Activated T-helper 2 cell treated with anti-CD3 and anti-CD28 coated beads, Interferon-gamma antibody, Interleukin-2, Interleukin-4, amounts not matched to agents 10 μg/mL and 5 μg/mL and 100 μg/mL, durations not matched to agents 14 hours and 24 hours and 36 hours (primary cell): ENCODE measurements at regions not wholly inside any gene's neighbourhood (a gene's known extent, or its start where the extent isn't known, plus 50 kb on each side); places are given as distances from the start of the nearest gene placed in this dataset.
"Not testable (repeated sequence)": the region's sequence is repeated elsewhere in the genome, so short reads cannot be mapped to it uniquely, and the experiment has no call there.

Experiments used
- DNase-seq: peaks from one replicate; pipeline ENCODE4 v3.0.0; 2021; ENCODE audit warnings: low spot score
- H3K27ac Mint-ChIP-seq: one replicate; pipeline ENCODE4 v1.8.0; 2021; ENCODE audit warnings: mixed read lengths
- H3K27me3 Mint-ChIP-seq: one replicate; pipeline ENCODE4 v1.8.0; 2021; ENCODE audit warnings: low read depth, mixed read lengths
- H3K36me3 Mint-ChIP-seq: one replicate; pipeline ENCODE4 v1.8.0; 2021; ENCODE audit warnings: low read depth, mixed read lengths
- H3K4me1 Mint-ChIP-seq: one replicate; pipeline ENCODE4 v1.8.0; 2021; ENCODE audit warnings: low read depth, mixed read lengths
- H3K4me3 Mint-ChIP-seq: one replicate; pipeline ENCODE4 v1.8.0; 2021; ENCODE audit warnings: low read depth, mild to moderate bottlenecking, moderate library complexity, mixed read lengths
- H3K9me3 Mint-ChIP-seq: one replicate; pipeline ENCODE4 v1.8.0; 2021; ENCODE audit warnings: mixed read lengths
- intact Hi-C: fragments of 100-400 bp; cut with micrococcal nuclease; formaldehyde crosslinking; loops from one replicate; pipeline ENCODE4 v1.15.1; 2023

- H3K36me3 Mint-ChIP-seq, result no peaks in the 10 kb centered on the region
- H3K27ac Mint-ChIP-seq, result no peak overlapping the region
- peaks cover 11% of the 10 kb centered on the region for H3K4me1 Mint-ChIP-seq
- peak; percentile 11 for DNase-seq
- H3K27me3 Mint-ChIP-seq, result no peaks in the 10 kb centered on the region
- intact Hi-C loops, result loop anchor here (10.0 kb wide), 1 partner anchor 596 kb away; no protein-coding TSS in a partner anchor
- H3K4me3 Mint-ChIP-seq, result no peak overlapping the region
- H3K9me3 Mint-ChIP-seq, result no peaks in the 10 kb centered on the region
Observed at GRCh38 chr14:25400607-25401206, 350.8 kb upstream of the STXBP6 start.

GRCh38 chr14:25396128-25396527 lies 346.2 kb upstream of the STXBP6 start:
- no peak for DNase-seq
- Mint-ChIP-seq H3K27me3 (no peaks in the 10 kb centered on the region), H3K9me3 (peaks cover 7% of the 10 kb centered on the region), H3K4me3 (no peak overlapping the region), H3K27ac (peak overlapping the region; percentile 38), H3K4me1 (peaks cover 12% of the 10 kb centered on the region), H3K36me3 (no peaks in the 10 kb centered on the region)
- intact Hi-C loops, result loop anchor here (2.0 kb wide), 1 partner anchor 47 kb away; no protein-coding TSS in a partner anchor

- Mint-ChIP-seq H3K27me3 (no peaks in the 10 kb centered on the region), H3K4me3 (no peak overlapping the region), H3K36me3 (no peaks in the 10 kb centered on the region), H3K27ac (no peak overlapping the region), H3K9me3 (peaks cover 10% of the 10 kb centered on the region), H3K4me1 (peaks cover 8% of the 10 kb centered on the region)
- intact Hi-C loops, result no loop called here
- no peak for DNase-seq
Observed at GRCh38 chr14:25394791-25395391, 344.9 kb upstream of the STXBP6 start.

- Mint-ChIP-seq H3K4me1 (peaks cover 8% of the 10 kb centered on the region), H3K9me3 (peaks cover 11% of the 10 kb centered on the region), H3K27ac (no peak overlapping the region), H3K27me3 (no peaks in the 10 kb centered on the region), H3K4me3 (no peak overlapping the region), H3K36me3 (no peaks in the 10 kb centered on the region)
- intact Hi-C loops, result no loop called here
- DNase-seq, result no peak
Observed at GRCh38 chr14:25394356-25394755, 344.4 kb upstream of the STXBP6 start.

- Mint-ChIP-seq H3K9me3 (peaks cover 16% of the 10 kb centered on the region), H3K27ac (peak overlapping the region; percentile 20), H3K36me3 (no peaks in the 10 kb centered on the region), H3K4me1 (no peaks in the 10 kb centered on the region), H3K4me3 (no peak overlapping the region), H3K27me3 (no peaks in the 10 kb centered on the region)
- intact Hi-C loops, result no loop called here
- DNase-seq, result no peak
Observed at GRCh38 chr14:25389948-25390347, 340.0 kb upstream of the STXBP6 start.

GRCh38 chr14:25381498-25381897 lies 331.6 kb upstream of the STXBP6 start:
- H3K27ac Mint-ChIP-seq, result no peak overlapping the region
- intact Hi-C loops, result no loop called here

GRCh38 chr14:25375639-25376038 lies 325.7 kb upstream of the STXBP6 start:
- DNase-seq, result no peak
- no peaks in the 10 kb centered on the region for H3K27me3 Mint-ChIP-seq
- H3K9me3 Mint-ChIP-seq, result peaks cover 7% of the 10 kb centered on the region
- no peak overlapping the region for H3K4me3 Mint-ChIP-seq
- H3K4me1 Mint-ChIP-seq, result no peaks in the 10 kb centered on the region
- H3K27ac Mint-ChIP-seq, result no peak overlapping the region
- H3K36me3 Mint-ChIP-seq, result no peaks in the 10 kb centered on the region
- intact Hi-C loops, result no loop called here

More at GRCh38 chr14:25381498-25381897, 331.6 kb upstream of the STXBP6 start:
- Mint-ChIP-seq H3K36me3 (no peaks in the 10 kb centered on the region), H3K4me3 (no peak overlapping the region), H3K27me3 (no peaks in the 10 kb centered on the region), H3K9me3 (peaks cover under 1% of the 10 kb centered on the region), H3K4me1 (no peaks in the 10 kb centered on the region)
- DNase-seq, result no peak

- intact Hi-C loops, result no loop called here
- peaks cover 22% of the 10 kb centered on the region for H3K9me3 Mint-ChIP-seq
- no peaks in the 10 kb centered on the region for H3K36me3 Mint-ChIP-seq
Observed at GRCh38 chr14:25371068-25371467, 321.1 kb upstream of the STXBP6 start.

GRCh38 chr14:25370057-25370456 lies 320.1 kb upstream of the STXBP6 start:
- intact Hi-C loops, H3K4me1 Mint-ChIP-seq, H3K4me3 Mint-ChIP-seq, H3K27ac Mint-ChIP-seq, H3K36me3 Mint-ChIP-seq, DNase-seq, H3K27me3 Mint-ChIP-seq: not testable (repeated sequence)
- H3K9me3 Mint-ChIP-seq, result peaks cover 26% of the 10 kb centered on the region

More at GRCh38 chr14:25371068-25371467, 321.1 kb upstream of the STXBP6 start:
- Mint-ChIP-seq H3K4me3 (no peak overlapping the region), H3K27me3 (no peaks in the 10 kb centered on the region), H3K4me1 (no peaks in the 10 kb centered on the region), H3K27ac (no peak overlapping the region)
- DNase-seq, result no peak

- Mint-ChIP-seq H3K27ac (no peak overlapping the region), H3K36me3 (no peaks in the 10 kb centered on the region)
- intact Hi-C loops, result no loop called here
Observed at GRCh38 chr14:25358330-25358729, 308.4 kb upstream of the STXBP6 start.

GRCh38 chr14:25351269-25351668 lies 301.3 kb upstream of the STXBP6 start:
- no peaks in the 10 kb centered on the region for H3K9me3 Mint-ChIP-seq
- H3K27me3 Mint-ChIP-seq, result no peaks in the 10 kb centered on the region
- no peaks in the 10 kb centered on the region for H3K36me3 Mint-ChIP-seq
- intact Hi-C loops, result no loop called here
- no peak overlapping the region for H3K4me3 Mint-ChIP-seq
- no peak overlapping the region for H3K27ac Mint-ChIP-seq
- no peak for DNase-seq
- no peaks in the 10 kb centered on the region for H3K4me1 Mint-ChIP-seq

More at GRCh38 chr14:25358330-25358729, 308.4 kb upstream of the STXBP6 start:
- Mint-ChIP-seq H3K27me3 (no peaks in the 10 kb centered on the region), H3K4me3 (no peak overlapping the region), H3K9me3 (peaks cover 19% of the 10 kb centered on the region), H3K4me1 (no peaks in the 10 kb centered on the region)
- no peak for DNase-seq

GRCh38 chr14:25350802-25351201 lies 300.9 kb upstream of the STXBP6 start:
- no peak for DNase-seq
- intact Hi-C loops, result no loop called here
- Mint-ChIP-seq H3K9me3 (no peaks in the 10 kb centered on the region), H3K27me3 (no peaks in the 10 kb centered on the region), H3K27ac (no peak overlapping the region), H3K4me3 (no peak overlapping the region), H3K4me1 (no peaks in the 10 kb centered on the region), H3K36me3 (no peaks in the 10 kb centered on the region)

GRCh38 chr14:25350021-25350420 lies 300.1 kb upstream of the STXBP6 start:
- intact Hi-C loops, result no loop called here
- no peak for DNase-seq
- H3K4me1 Mint-ChIP-seq, result no peaks in the 10 kb centered on the region
- no peak overlapping the region for H3K27ac Mint-ChIP-seq
- no peaks in the 10 kb centered on the region for H3K36me3 Mint-ChIP-seq
- H3K4me3 Mint-ChIP-seq, result no peak overlapping the region
- H3K9me3 Mint-ChIP-seq, result peaks cover 3% of the 10 kb centered on the region
- H3K27me3 Mint-ChIP-seq, result no peaks in the 10 kb centered on the region
